HL-60 (cell line): ENCODE measurements at regions not wholly inside any gene's neighbourhood (a gene's known extent, or its start where the extent isn't known, plus 50 kb on each side); places are given as distances from the start of the nearest gene placed in this dataset.

Experiments
- CTCF ChIP-seq: IDR thresholded peaks from one replicate; pipeline ENCODE4 v1.5.1; 2011; ENCODE audit warnings: low read length, control low read depth, inconsistent platforms; ENCODE audit not compliant: insufficient read depth
- GABPA ChIP-seq: IDR thresholded peaks from 2 replicates; pipeline ENCODE4 v1.6.1; 2012; ENCODE audit warnings: low read depth
- POLR2AphosphoS5 ChIP-seq: IDR thresholded peaks from 2 replicates; pipeline ENCODE4 v1.6.1; 2012; ENCODE audit warnings: low read depth
- SPI1 ChIP-seq: IDR thresholded peaks from 2 replicates; pipeline ENCODE4 v1.6.1; 2012; ENCODE audit warnings: low read depth, mild to moderate bottlenecking, borderline replicate concordance

DNA sequence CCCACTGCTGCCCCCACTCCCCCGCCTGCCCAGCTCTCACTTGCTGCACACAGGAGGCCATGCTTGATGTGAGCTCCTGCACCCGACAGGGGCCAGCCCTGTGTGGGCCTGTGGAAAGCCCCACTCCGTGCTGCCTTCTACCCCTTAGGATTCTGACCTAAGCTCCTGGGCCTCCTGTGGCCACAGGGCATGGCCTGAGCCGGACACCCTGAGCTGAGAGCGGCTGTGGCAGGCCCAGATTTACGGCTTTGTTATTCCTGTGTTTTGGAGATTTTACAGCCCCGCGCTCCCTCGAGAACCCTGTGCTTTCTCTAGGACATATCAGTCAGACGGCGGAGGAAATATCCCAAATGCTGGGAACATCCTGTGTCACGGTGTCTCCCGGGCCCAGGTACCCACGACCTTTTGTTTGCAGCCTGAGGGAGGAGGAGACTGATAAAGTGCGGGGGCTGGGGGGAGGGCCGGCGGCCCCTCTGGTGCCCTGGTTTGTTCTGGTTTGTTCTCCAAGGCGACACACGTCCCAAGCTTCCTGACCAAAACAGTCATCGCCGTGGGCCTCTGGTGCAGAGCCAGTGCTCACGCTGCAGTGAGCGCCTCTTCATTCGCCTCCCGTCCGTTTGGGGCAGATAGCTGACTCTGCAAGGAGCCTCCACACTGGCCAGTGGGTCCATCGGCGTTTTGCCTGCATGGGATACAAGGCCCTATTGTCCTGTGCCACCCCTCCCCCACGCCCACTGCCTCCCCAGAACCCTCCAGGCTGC is 363.4 kb downstream of the C16orf95 start:
- TF ChIP-seq CTCF (no peak), POLR2AphosphoS5 (no peak), GABPA (no peak), SPI1 (no peak)
